ENCODE measurements at regions not wholly inside any gene's neighbourhood (a gene's known extent, or its start where the extent isn't known, plus 50 kb on each side); places are given as distances from the start of the nearest gene placed in this dataset.

- H3K27me3 ChIP-seq (ENCODE audit: control insufficient read depth, insufficient read depth, low read length), result no peaks in the 10 kb centered on the region
- no peaks in the 10 kb centered on the region for H3K9me3 ChIP-seq (ENCODE audit: control insufficient read depth, insufficient read depth, low read depth, low read length)
- no peaks in the 10 kb centered on the region for H3K79me2 ChIP-seq (ENCODE audit: control insufficient read depth, insufficient read depth, low read length)
- DNase-seq (ENCODE audit: low read depth in 2 of 2), result no peak
- H4K20me1 ChIP-seq (ENCODE audit: control insufficient read depth, extremely low read depth, insufficient read depth, low read length), result no peaks in the 10 kb centered on the region
- H3K27ac ChIP-seq (ENCODE audit: insufficient read depth, low read length), result no peak overlapping the region
- no peaks in the 10 kb centered on the region for H3K36me3 ChIP-seq (ENCODE audit: control insufficient read depth, insufficient read depth, low read length)
- TF ChIP-seq EZH2 (IDR thresholded peaks at IDR 0.05; ENCODE audit: low read length, missing control alignments), result no peak
- TF ChIP-seq CTCF (conservative IDR thresholded peaks at IDR 0.05 in 1 of 2, IDR thresholded peaks at IDR 0.05 in 1 of 2; ENCODE audit: low read depth in 1 of 2, low read length in 2 of 2), result no peak
- H3K4me3 ChIP-seq (replicated peaks in 1 of 4; ENCODE audit: control extremely low read depth in 1 of 4, insufficient read depth in 1 of 4, low read depth in 3 of 4, low read length in 4 of 4), result no peak overlapping the region
- H3K4me2 ChIP-seq (ENCODE audit: extremely low read depth, insufficient read depth, low read length), result no peak overlapping the region
- H2AFZ ChIP-seq (ENCODE audit: low read length), result no peak overlapping the region
- H3K9ac ChIP-seq (ENCODE audit: insufficient read depth, low read length), result no peak overlapping the region
- peaks cover 3% of the 10 kb centered on the region for H3K4me1 ChIP-seq (ENCODE audit: control insufficient read depth, extremely low read depth, insufficient read depth, low read length)
These were observed 183.5 kb upstream of the ZFHX3 start for GRCh38 chr16:73231379-73231778.

GRCh38 chr16:73230651-73231050, 182.7 kb upstream of the ZFHX3 start:
- Histone ChIP-seq H3K4me1 (ENCODE audit: control insufficient read depth, extremely low read depth, insufficient read depth, low read length) (peaks cover 3% of the 10 kb centered on the region), H3K9ac (ENCODE audit: insufficient read depth, low read length) (no peak overlapping the region), H3K36me3 (ENCODE audit: control insufficient read depth, insufficient read depth, low read length) (no peaks in the 10 kb centered on the region), H3K79me2 (ENCODE audit: control insufficient read depth, insufficient read depth, low read length) (no peaks in the 10 kb centered on the region), H3K9me3 (ENCODE audit: control insufficient read depth, insufficient read depth, low read depth, low read length) (no peaks in the 10 kb centered on the region), H3K27me3 (ENCODE audit: control insufficient read depth, insufficient read depth, low read length) (no peaks in the 10 kb centered on the region), H3K27ac (ENCODE audit: insufficient read depth, low read length) (no peak overlapping the region), H3K4me3 (replicated peaks in 1 of 4; ENCODE audit: control extremely low read depth in 1 of 4, insufficient read depth in 1 of 4, low read depth in 3 of 4, low read length in 4 of 4) (no peak overlapping the region), H2AFZ (ENCODE audit: low read length) (no peak overlapping the region), H3K4me2 (ENCODE audit: extremely low read depth, insufficient read depth, low read length) (no peak overlapping the region), H4K20me1 (ENCODE audit: control insufficient read depth, extremely low read depth, insufficient read depth, low read length) (no peaks in the 10 kb centered on the region)
- DNase-seq (ENCODE audit: low read depth in 2 of 2), result no peak
- TF ChIP-seq EZH2 (IDR thresholded peaks at IDR 0.05; ENCODE audit: low read length, missing control alignments), result no peak
- no peak for TF ChIP-seq CTCF (conservative IDR thresholded peaks at IDR 0.05 in 1 of 2, IDR thresholded peaks at IDR 0.05 in 1 of 2; ENCODE audit: low read depth in 1 of 2, low read length in 2 of 2)

- Histone ChIP-seq H4K20me1 (ENCODE audit: control insufficient read depth, extremely low read depth, insufficient read depth, low read length) (no peaks in the 10 kb centered on the region), H3K4me1 (ENCODE audit: control insufficient read depth, extremely low read depth, insufficient read depth, low read length) (peaks cover 3% of the 10 kb centered on the region), H2AFZ (ENCODE audit: low read length) (peak overlapping the region; percentile 5), H3K27ac (ENCODE audit: insufficient read depth, low read length) (peak overlapping the region; percentile 55), H3K79me2 (ENCODE audit: control insufficient read depth, insufficient read depth, low read length) (no peaks in the 10 kb centered on the region), H3K27me3 (ENCODE audit: control insufficient read depth, insufficient read depth, low read length) (no peaks in the 10 kb centered on the region), H3K4me3 (replicated peaks in 1 of 4; ENCODE audit: control extremely low read depth in 1 of 4, insufficient read depth in 1 of 4, low read depth in 3 of 4, low read length in 4 of 4) (no peak overlapping the region), H3K36me3 (ENCODE audit: control insufficient read depth, insufficient read depth, low read length) (no peaks in the 10 kb centered on the region), H3K9me3 (ENCODE audit: control insufficient read depth, insufficient read depth, low read depth, low read length) (no peaks in the 10 kb centered on the region), H3K9ac (ENCODE audit: insufficient read depth, low read length) (no peak overlapping the region), H3K4me2 (ENCODE audit: extremely low read depth, insufficient read depth, low read length) (peak overlapping the region; percentile 23)
- peak; percentile 87 to 93 for DNase-seq (ENCODE audit: low read depth in 2 of 2)
- TF ChIP-seq CTCF (conservative IDR thresholded peaks at IDR 0.05 in 1 of 2, IDR thresholded peaks at IDR 0.05 in 1 of 2; ENCODE audit: low read depth in 1 of 2, low read length in 2 of 2), result no peak
- TF ChIP-seq EZH2 (IDR thresholded peaks at IDR 0.05; ENCODE audit: low read length, missing control alignments), result no peak
These were observed 180.7 kb upstream of the ZFHX3 start for GRCh38 chr16:73228649-73229048.

Data from fibroblast of lung (primary cell).